HG02885 (cell line): ENCODE measurements at regions not wholly inside any gene's neighbourhood (a gene's known extent, or its start where the extent isn't known, plus 50 kb on each side); places are given as distances from the start of the nearest gene placed in this dataset.

ENCODE experiments used
- ATAC-seq: cut with Tn5 transposase; IDR thresholded peaks from one replicate; pipeline ENCODE4 v1.9.1; 2021; ENCODE audit warnings: mild to moderate bottlenecking; ENCODE audit not compliant: unreplicated experiment, poor library complexity

DNA sequence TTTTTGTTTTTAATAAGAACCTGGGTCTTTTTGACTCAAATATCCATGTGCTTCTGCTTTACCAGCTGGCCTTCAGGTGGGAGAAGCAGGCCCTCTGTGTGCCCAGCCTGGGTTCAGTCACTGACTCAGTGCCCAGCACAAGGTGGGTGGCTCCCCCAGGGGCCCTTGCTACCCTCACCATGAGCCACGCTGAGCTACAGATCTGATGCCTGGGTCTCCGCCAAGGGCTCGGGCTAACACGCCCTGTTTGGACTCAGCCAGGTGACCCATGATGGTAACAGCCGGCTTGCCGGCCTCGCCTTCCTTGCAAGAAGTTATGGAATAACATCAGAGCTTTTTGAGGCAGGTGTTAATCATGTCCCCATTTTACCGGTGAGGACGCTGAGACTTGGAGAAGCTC is 109.5 kb upstream of the NLRP1 start:
- ATAC-seq, result no peak

DNA sequence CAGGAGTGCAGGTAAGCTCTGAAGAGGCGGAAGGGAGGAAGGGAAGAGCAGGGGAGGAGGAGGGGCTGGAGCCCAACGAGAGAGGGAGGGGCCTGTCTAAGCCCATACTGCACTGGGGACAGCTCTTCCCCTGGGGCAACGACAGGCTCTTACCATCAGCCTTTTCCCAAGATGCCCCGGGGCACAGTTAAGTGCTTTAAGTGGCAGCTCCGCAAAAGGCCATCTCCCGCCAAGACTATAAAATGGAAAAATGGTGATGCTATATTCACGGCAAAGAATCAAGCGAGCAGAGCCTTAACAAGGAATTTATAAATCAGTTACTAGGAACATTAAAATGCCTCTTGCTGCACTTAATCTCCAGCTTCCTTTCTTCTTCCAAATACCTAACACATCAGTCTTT is 110.2 kb upstream of the NLRP1 start:
- no peak for ATAC-seq

DNA sequence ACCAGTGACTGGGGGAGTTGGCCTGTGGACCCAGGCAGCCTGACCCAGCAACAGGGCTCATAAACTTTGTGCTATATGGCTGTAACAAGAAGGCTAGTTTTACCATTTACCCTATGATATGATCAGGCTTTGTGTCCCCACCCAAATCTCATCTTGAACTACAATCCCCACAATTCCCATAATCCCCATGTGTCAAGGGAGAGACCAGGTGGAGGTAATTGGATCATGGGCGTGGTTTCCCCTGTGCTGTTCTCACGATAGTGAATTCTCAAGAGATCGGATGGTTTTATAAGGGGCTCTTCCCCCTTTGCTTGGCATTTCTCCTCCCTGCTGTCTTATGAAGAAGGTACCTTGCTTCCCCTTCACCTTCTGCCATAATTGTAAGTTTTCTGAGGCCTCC is 111.2 kb upstream of the NLRP1 start:
- ATAC-seq, result no peak

DNA sequence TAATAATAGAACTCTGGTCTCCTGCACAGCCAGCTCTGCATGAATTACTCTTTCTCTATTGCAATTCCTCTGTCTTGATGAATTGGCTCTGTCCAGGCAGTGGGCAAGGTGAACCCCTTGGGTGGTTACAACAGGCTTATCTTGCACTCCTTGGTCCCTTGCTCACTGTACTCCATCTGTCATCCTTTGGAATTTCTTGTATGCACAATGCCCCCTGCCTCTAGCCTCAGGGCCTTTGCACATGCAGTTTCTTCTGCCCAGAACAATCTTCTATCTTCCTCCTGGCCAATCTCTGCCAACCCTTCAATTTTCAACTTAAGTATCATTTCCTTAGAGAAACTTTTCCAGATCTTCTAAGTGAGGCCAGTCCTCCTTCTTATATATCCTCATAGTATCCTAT is 114.7 kb upstream of the NLRP1 start:
- no peak for ATAC-seq

DNA sequence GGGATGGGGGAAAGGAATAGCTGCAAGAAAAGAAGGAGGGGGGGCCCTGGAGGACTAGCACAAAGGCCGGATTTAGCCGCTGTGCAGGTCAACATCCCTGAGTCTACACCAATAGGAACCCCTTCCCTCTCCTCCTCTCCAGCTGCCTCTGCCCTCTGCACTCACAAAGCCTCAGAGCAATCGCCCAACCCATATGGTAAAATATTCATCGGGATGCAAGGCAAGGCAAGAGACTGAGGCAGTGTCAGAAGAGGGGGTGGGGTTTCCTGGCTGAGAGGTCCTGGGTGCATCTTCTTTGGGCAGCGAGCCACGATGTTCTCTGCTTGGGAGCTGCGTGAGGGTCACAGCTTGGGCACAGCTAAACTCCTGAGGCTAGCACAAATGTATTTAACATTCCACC is 115.5 kb upstream of the NLRP1 start:
- no peak for ATAC-seq

DNA sequence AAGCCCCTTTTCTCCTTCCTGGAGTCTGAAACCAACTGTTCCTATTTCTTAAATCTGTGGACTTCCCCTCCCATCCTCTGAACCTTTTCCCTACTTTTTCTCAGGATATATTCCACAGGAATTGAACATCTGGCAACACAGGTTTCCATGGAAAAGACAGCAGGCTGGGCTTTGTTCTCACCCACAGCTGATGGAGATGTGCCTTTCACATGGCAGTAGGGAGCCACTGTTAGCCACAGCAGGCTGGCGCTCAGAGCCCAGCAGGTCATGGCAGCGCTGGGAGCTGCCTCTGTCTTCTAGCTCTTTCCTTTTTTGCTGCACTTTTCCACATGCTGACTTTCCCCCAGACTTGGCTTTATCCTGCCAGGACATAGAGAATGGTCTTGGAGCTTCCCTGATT is 116.4 kb upstream of the NLRP1 start:
- no peak for ATAC-seq

DNA sequence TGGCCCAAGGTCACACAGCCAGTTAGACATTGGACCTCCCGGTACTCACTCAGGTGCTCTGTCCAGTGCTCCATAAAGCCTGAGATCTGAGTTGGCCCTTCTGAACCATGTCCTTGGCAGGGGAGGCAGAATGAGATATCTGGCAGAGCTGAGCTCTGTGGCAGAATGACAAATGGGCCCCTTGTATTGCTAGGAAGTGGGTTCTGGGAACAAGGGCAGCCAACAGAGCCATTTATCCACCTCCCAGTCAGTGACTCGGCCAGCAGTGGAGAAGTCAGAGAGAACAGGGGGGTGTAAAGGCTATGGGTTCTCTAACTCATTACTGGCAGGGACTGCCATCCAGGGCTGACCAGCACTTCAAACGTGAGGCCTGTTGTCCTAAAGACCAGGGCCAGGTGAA is 117.1 kb upstream of the NLRP1 start:
- ATAC-seq, result no peak

DNA sequence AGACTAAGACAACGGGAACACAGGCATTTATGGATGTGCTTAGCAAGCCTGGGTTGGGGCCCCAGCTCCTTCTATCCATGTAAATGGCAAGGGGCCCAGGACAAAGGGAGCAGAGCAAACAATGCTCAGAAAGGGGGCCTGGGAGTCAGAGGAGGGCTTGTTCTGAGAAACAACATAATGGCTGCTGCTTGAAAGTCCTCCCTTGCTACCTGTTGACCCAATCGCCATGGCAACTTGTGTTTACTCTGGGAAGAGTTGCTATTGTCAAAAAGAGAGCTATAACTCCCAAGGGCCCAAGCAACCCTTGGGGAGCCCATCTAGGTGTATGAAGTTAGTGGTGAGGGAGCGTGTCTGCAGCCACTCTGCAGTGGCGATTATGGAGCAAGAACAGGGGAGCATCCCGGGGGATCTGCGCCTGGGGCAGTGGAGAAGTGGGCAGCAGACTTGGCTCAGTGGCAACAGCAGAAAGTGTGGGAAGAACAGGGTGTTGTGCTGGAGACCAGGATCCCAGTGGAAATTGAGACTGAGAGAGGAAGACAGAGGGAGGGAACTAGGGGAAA is 118.7 kb upstream of the NLRP1 start:
- no peak for ATAC-seq

DNA sequence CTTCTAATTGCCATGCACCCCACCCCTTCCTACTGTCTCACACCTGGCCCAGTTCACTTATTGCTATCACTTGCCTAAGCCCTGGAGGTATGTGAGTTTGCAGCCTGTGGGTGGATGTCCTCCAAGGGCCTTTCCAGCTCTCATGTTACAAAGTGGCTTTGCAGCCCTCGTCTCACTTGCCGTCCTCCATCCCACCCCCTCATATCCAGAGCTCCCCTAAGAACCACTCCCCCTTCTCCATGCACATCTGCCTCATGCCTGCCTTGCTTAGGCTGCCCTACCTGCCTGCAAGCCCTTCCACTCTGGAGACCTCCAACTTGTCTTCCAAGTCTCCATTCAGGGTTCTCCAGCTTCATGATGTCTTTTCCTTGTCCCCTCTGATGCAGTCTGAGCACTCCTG is 119.4 kb upstream of the NLRP1 start:
- ATAC-seq, result no peak

DNA sequence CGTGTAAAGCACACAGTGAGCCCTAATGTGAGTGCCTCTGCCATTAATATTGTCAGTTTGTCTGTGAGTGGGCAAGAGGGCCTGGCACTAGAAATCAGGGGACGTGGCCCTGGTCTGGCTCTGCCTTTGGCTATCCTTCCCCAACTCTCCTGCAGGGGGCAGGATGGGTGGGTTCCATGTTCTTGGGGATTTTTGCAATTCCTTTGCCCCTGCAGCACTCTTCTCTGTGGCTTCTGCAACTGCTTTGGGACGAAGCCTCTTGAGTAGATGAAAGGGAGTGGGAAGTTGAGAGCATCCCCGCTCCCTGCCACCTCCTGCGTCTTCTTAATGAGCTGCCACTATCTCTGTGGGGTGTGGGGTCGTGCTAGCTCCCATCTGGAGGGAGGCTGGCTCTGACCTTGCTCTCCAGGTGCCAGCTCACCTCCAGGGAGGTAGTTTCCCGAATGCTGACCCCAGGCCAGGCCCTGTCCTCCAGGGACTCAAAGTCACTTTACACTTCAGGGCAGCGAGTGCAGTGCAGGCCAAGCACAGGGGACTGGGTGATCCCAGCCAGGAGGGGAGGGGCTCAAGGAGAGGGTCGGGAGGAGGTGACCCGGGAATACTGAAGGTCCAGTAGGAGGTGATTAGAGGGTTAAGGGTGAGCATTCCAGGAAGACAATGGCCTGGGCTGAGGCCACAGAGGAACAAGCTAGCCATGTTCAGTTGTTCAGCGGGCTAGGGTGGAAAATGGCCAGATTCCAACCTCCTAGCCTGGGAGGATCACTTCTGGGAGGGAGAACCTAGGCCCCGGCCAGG is 121.0 kb upstream of the NLRP1 start:
- no peak for ATAC-seq

DNA sequence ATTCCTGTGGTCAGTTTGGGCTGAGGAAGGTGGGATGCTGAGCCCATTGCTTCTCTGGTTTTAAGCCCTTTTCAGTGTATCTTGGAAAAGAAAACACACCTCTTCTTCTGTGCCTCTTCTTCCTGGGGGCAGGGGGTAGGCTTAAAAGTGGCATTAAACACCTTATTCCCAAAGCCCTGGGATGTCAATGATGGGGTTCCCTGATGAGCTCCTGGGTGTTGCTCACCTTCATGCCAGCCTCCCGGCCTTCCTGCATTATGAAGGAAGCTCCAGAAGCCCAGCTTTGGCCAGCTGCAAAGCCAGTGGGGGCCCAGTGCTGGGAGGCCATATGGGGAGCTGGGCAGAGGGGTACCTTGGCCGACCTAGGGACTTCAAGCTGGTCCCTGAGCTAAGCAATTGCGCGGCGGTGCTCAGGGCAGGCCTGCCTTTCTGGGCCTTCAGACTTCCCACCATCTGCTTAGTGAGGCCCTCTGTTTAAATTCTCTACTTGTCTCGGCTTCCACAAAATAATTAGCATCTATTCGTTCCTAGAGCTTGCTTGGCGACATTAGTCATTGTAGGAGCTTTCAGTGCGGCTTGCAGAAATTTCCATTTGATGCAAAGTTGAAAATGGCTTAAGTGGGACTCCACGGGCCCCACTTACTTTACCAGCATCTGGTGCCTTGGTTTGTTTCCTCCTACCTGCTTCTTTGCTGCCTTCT is 121.7 kb upstream of the NLRP1 start:
- ATAC-seq, result no peak

DNA sequence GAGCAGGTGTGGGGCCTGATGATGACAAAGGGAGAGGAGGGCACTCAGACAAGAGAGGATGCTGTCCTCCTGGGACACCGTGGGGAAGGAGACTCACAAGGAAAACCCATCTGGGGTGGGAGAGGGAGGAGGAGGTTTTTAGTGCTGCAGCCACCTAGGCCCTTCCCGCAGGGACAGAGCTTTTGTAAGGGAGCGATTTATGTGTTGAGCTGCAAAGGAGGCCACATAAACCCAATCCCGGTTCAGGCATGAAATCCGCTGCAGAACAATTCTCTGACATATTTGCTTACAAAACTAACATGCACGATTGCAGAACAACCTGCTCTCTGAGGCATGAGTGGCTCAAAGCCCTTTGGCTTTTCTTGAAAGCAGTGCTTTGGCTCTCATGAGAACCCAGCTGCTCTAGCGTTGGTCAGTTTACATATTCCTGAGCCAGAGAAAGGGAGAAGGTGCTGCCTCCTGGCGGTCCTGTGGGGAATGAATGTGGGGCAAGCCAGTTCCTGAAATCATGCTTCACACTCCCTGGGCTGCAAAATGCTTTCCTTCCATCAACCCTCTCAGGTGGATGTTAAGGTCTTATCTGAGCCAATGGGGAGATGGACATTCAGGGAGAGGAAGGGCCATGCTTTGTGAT is 122.4 kb upstream of the NLRP1 start:
- ATAC-seq, result no peak

DNA sequence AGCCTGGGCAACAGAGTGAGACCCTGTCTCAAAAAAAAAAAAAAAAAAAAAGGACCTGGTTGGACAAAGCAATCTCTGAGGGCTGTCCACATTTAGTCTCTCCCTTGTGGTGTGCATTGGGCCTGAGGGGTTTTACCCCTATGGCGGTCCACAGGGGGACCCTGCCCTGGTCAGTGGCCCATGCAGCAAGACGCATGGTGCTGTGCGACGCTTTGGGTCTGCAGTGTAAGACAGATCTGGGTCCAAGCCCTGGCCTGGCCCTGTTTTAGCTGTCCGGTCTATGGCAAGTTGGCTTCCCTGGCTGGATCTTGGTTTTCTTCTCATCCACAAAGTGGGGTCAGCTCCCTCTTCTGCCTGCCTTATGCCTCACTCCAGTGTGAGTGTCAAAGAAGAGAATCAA is 123.2 kb upstream of the NLRP1 start:
- ATAC-seq, result no peak

DNA sequence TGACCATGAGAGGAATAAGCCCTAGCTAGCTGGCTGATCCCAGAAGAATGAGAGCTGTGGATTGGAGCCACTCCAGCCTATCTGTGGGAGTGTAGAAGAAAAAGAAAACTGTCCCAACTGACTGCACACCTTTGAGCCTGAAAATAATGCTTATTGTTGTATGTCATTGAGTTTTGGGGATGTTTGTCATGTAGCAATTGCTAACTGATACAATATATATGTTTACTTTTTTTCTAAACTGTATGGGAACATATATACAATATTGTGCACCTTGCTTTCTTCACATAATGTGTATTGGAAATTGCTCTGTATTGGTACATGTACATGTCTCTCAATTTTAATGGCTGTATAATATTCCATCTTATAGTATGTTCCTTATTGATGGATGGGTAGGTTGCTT is 124.0 kb upstream of the NLRP1 start:
- no peak for ATAC-seq

DNA sequence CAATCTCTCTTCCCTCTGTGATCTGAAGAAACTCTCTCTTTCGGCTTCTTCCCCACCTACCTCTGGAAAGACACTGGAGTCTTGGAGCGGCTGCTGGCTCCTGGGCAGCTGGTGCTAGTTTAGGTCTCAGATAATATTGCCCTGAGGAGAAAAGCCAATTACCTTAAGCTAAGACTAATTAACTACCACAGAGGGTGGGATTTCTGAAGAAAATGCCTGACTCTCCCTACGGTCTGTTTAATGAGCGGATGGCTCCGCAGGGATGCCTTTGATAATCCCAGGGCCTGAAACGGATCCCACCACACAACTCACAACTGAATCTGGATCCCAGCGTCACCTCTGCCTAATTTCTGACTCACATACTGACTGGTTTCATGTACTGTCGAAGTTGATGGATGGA is 127.0 kb upstream of the NLRP1 start:
- no peak for ATAC-seq

DNA sequence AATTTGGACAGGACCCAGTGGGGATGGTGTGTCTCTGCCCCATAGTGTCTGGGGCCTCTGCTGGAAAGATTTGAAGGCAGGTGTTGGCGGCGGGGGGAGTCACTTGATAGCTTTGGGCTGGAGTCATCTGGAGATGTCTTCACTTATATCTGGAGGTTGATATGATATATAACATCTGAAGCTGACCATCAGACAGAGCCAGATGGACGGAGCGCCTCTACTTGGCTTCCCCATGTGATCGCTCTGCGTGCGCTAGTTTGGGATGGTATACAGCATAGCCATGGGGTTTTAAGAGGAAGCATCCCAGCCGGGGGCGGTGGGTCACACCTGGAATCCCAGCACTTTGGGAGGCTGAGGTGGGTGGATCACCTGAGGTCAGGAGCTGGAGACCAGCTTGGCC is 130.7 kb upstream of the NLRP1 start:
- ATAC-seq, result no peak

DNA sequence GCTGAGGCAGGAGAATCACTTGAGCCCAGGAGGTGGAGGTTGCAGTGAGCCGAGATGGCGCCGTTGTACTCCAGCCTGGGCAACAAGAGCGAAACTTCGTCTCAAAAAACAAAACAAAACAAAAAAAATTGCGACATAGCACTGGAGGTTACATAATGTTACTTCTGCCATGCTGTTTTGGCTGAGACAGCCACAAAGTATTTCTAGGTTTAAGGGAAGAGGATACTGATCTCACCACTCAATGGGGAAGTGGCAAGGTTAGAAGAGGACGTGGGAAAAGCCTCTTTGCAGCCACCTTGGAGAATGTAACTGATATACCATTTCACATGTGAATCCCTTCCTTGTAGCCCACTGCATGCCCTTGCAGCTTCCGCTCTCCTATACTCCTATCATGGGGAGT is 131.2 kb upstream of the NLRP1 start:
- ATAC-seq, result no peak

DNA sequence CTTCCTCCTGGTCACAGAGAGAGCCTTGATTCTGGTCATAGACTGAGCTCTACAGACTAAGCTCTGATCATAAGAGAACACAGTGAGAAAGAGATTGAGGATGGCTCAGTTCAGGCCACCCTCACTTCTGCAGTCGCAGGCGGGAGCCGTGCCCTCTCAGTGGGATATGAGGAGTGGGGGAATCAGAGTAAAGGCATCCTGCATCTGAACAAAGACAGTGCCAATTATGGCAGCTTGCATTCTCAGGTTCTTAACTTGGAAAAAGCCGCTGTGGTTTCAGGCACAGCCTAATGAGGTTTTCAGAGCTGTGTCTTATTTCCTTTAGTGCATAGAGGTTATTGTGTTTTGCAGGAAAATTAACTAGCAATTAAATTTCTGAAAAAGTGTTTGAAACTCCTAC is 134.4 kb upstream of the NLRP1 start:
- no peak for ATAC-seq

DNA sequence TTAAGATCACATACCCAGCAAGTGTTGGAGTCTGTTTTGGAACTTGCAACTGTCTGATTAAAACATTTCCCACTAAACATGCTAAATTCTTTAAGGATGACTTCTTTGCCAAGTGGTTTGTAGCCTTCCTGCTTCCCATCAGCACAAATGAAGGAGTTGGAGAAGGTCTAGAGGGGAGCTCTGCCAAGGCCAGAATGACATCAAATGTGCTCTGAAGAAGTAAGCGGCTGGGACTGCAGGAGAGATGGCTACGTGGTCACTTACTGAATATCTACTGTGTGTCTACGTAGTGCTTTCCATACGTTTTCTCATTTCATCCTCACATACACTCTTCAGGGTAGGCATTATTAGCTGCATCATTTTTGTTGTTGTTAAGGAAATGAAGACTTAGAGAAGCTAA is 135.7 kb upstream of the NLRP1 start:
- ATAC-seq, result no peak

DNA sequence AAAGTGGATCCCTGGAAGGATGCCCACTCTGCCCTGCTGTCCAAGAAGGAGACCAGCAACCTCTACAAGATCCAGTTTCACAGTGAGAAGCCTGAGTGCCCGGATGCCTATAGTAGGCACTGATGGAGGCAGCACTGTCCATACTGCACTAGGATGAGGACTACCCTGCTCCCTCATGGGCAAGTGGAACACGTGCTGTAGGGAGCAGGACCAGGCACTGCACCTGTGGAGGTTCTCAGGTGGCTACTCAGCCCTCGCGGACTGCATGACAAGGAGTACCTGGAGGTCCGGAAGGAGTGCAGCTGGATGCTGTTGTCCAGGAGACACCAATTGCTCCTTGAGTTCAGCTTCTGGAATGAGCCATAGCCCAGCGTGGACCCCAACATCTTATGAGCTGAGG is 146.1 kb upstream of the NLRP1 start:
- ATAC-seq, result no peak

DNA sequence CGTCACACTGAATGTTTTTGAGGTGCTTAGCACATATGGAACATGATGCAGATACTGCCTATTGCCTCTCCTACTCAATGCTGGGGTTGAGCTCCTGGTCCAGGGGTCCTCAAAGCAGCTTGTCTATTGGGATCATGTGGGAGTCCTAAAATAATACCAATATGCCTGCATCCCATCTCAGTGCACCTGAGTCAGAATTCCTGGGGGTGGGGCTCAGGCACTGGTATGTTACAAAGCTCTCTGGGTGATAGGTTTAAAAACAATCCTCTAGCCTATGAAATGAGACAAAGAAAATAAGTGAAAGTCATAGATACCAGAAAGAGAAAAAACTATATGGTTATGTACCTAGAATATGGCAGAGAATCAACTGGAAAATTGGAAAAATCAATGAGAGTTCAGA is 156.6 kb upstream of the NLRP1 start:
- ATAC-seq, result no peak
